ENCODE measurements at regions not wholly inside any gene's neighbourhood (a gene's known extent, or its start where the extent isn't known, plus 50 kb on each side); places are given as distances from the start of the nearest gene placed in this dataset.

- no peaks in the 10 kb centered on the region for H3K9me3 ChIP-seq (ENCODE audit: control insufficient read depth, low read length)
- no peaks in the 10 kb centered on the region for H3K79me2 ChIP-seq
- H3K36me3 ChIP-seq (ENCODE audit: control insufficient read depth, insufficient read depth, low read length), result no peaks in the 10 kb centered on the region
- H3K27me3 ChIP-seq (ENCODE audit: control insufficient read depth, insufficient read depth, low read length), result no peaks in the 10 kb centered on the region
- H3K4me2 ChIP-seq (ENCODE audit: low read length), result no peak overlapping the region
- H3K4me3 ChIP-seq (ENCODE audit: low read depth, low read length), result no peak overlapping the region
- no peak overlapping the region for H3K9ac ChIP-seq
- TF ChIP-seq CTCF (IDR thresholded peaks at IDR 0.05), result no peak
- H3K4me1 ChIP-seq, result no peaks in the 10 kb centered on the region
- peak overlapping the region; percentile 56 for H2AFZ ChIP-seq
- no peak overlapping the region for H3K27ac ChIP-seq
These were observed 505.3 kb downstream of the SOX6 start for GRCh38 chr11:15851051-15851498.

DNA sequence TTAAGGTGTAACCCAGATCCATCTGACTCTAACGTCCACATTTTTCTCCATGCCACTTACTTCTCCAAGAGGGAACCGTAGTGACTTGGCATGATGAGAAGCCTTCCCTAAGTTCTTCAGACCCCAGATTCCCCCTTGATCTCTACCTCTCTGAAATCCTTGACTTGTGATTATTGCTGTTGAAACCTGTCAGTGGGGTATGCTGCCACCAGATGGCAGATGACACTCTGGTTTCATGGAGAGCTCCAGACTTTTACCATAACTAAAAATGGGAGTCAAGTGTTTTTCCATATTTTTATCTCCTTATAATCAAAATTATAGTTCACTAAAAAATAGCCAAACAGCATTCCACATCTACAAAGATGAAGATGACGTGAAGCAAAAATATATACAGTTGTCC, 504.2 kb downstream of the SOX6 start:
- H3K4me2 ChIP-seq (ENCODE audit: low read length), result no peak overlapping the region
- H3K27me3 ChIP-seq (ENCODE audit: control insufficient read depth, insufficient read depth, low read length), result no peaks in the 10 kb centered on the region
- no peak overlapping the region for H2AFZ ChIP-seq
- no peaks in the 10 kb centered on the region for H3K79me2 ChIP-seq
- no peaks in the 10 kb centered on the region for H3K36me3 ChIP-seq (ENCODE audit: control insufficient read depth, insufficient read depth, low read length)
- peak; percentile 6 for TF ChIP-seq CTCF (IDR thresholded peaks at IDR 0.05)
- no peaks in the 10 kb centered on the region for H3K9me3 ChIP-seq (ENCODE audit: control insufficient read depth, low read length)
- H3K4me3 ChIP-seq (ENCODE audit: low read depth, low read length), result no peak overlapping the region
- H3K9ac ChIP-seq, result no peak overlapping the region
- no peaks in the 10 kb centered on the region for H3K4me1 ChIP-seq
- H3K27ac ChIP-seq, result no peak overlapping the region

DNA sequence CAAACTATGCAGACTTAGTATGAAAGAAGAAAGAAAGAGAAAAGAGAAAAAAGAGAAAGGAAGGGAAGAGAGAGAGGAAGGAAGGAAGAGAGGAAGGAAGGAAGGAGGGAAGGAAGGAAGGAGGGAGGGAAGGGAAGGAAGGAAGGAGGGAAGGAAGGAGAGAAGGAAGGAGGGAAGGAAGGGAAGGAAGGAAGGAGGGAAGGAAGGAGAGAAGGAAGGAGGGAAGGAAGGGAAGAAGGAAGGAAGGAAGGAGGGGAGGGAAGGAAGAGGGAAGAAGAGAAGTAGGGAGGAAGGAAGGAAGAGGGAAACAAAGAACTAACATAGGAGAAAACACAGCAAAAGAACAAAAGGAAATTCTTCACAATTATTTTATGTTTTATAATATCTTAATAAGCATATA, 502.1 kb downstream of the SOX6 start:
- no peak for TF ChIP-seq CTCF (IDR thresholded peaks at IDR 0.05)
- no peaks in the 10 kb centered on the region for H3K9me3 ChIP-seq (ENCODE audit: control insufficient read depth, low read length)
- no peak overlapping the region for H3K4me3 ChIP-seq (ENCODE audit: low read depth, low read length)
- no peaks in the 10 kb centered on the region for H3K4me1 ChIP-seq
- no peaks in the 10 kb centered on the region for H3K36me3 ChIP-seq (ENCODE audit: control insufficient read depth, insufficient read depth, low read length)
- H3K79me2 ChIP-seq, result no peaks in the 10 kb centered on the region
- no peak overlapping the region for H3K9ac ChIP-seq
- H3K4me2 ChIP-seq (ENCODE audit: low read length), result no peak overlapping the region
- H3K27me3 ChIP-seq (ENCODE audit: control insufficient read depth, insufficient read depth, low read length), result no peaks in the 10 kb centered on the region
- no peak overlapping the region for H3K27ac ChIP-seq
- H2AFZ ChIP-seq, result no peak overlapping the region

GRCh38 chr11:15858881-15859280, 497.5 kb downstream of the SOX6 start:
- Histone ChIP-seq H3K79me2 (no peaks in the 10 kb centered on the region), H3K27ac (no peak overlapping the region), H2AFZ (no peak overlapping the region), H3K9me3 (ENCODE audit: control insufficient read depth, low read length) (no peaks in the 10 kb centered on the region), H3K4me2 (ENCODE audit: low read length) (no peak overlapping the region), H3K9ac (no peak overlapping the region), H3K27me3 (ENCODE audit: control insufficient read depth, insufficient read depth, low read length) (no peaks in the 10 kb centered on the region), H3K4me3 (ENCODE audit: low read depth, low read length) (no peak overlapping the region), H3K4me1 (no peaks in the 10 kb centered on the region), H3K36me3 (ENCODE audit: control insufficient read depth, insufficient read depth, low read length) (no peaks in the 10 kb centered on the region)
- TF ChIP-seq CTCF (IDR thresholded peaks at IDR 0.05), result no peak

GRCh38 chr11:15859411-15859810, 496.9 kb downstream of the SOX6 start:
- H3K79me2 ChIP-seq, result no peaks in the 10 kb centered on the region
- no peak for TF ChIP-seq CTCF (IDR thresholded peaks at IDR 0.05)
- no peak overlapping the region for H3K4me3 ChIP-seq (ENCODE audit: low read depth, low read length)
- H3K9me3 ChIP-seq (ENCODE audit: control insufficient read depth, low read length), result no peaks in the 10 kb centered on the region
- H3K36me3 ChIP-seq (ENCODE audit: control insufficient read depth, insufficient read depth, low read length), result no peaks in the 10 kb centered on the region
- H3K4me1 ChIP-seq, result no peaks in the 10 kb centered on the region
- H3K27ac ChIP-seq, result no peak overlapping the region
- no peak overlapping the region for H2AFZ ChIP-seq
- no peak overlapping the region for H3K4me2 ChIP-seq (ENCODE audit: low read length)
- H3K27me3 ChIP-seq (ENCODE audit: control insufficient read depth, insufficient read depth, low read length), result no peaks in the 10 kb centered on the region
- no peak overlapping the region for H3K9ac ChIP-seq
